GM21367 (cell line): ENCODE measurements at regions not wholly inside any gene's neighbourhood (a gene's known extent, or its start where the extent isn't known, plus 50 kb on each side); places are given as distances from the start of the nearest gene placed in this dataset.
"Not testable (repeated sequence)": the region's sequence is repeated elsewhere in the genome, so short reads cannot be mapped to it uniquely, and the experiment has no call there.

Experiments used
- ATAC-seq: cut with Tn5 transposase; IDR thresholded peaks from one replicate; pipeline ENCODE4 v1.9.1; 2021; ENCODE audit not compliant: unreplicated experiment

DNA sequence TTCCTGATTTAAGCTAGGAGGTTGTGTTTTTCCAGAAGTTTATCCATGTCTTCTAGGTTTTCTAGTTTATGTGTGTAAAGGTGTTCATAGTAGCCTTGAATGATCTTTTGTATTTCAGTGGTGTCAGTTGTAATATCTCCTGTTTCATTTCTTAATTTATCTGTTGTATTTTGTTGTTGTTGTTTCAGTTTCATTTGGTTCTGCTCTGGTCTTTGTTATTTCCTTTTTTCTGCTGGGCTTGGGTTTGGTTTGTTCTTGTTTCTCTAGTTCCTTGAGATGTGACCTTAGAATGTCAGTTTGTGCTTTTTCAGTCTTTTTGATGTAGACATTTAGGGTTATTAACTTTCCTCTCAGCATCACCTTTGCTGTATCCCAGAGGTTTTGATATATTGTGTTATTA is 62.8 kb downstream of the SCP2D1 start:
- not testable (repeated sequence) for ATAC-seq

DNA sequence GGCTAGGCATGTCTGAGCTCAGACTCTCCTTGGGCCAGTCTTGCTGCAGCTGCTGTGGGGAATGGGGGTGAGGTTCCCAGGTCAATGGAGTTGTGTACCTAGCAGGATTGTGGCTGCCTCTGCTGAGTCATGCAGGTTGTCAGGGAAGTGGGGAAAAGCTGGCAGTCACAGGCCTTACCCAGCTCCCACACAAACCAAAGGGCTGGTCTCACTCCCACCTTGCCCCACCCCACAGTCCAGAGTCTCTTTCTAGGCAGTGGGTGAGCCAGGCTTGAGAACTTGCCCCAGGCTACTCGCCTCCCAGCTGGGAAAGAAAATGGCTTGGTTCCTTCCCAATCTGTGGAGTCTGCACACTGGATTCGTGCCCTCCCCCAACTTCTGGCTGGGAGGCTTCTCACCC is 65.7 kb downstream of the SCP2D1 start:
- ATAC-seq = no peak

DNA sequence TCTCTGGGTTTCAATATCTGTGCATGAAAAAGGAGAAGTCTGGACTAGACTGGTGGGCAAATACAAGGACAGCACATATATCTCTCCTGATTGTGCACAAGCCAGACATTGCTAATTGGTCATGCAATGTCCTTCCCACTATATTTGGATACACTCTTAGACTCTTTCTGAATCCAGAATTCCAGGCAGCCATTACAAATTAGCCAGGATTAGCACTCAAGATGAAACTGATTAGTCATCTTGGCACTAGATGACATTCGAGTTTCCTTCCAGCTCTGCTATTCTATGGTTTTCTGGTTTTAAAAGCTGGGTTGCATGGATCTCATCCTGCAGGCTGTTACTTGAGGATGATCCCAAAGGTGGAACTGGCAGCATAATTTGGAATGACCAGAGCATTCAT is 73.2 kb downstream of the SCP2D1 start:
- ATAC-seq = no peak

DNA sequence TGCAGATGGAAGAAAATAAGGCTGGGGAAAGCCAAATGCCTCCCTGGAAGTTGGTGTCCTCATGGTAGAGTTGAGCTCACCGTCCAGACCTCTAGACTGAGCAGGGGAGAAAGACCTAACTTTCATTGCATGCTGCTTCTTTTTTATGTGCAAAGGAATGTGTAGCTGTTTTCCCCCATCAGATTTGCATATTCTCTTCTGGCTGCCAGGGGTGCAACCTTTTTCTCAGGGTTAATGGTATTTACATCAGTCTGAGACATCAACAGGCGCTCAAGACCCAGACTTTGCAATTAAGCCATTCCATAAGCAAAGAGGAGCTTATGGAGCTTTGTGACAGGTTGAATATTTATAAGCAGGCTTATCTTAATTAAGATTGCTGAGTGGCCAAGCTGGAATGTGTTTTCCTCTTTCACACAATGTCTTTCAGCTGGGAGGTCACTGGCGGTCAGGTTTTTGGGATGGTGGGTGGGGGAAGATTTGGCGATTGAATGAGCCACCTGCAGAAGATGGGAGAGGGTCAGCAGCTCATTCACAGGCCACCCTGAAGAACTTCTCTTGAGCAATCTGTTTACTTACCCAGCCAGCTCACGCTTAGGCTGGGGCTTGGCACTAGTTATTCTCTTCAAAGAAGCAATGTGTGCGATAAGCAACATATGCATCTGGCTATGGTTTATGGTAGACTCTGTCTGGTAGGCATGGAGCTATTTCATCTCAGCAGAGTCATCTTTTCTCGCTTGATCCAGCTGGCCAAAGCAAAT is 88.6 kb downstream of the SCP2D1 start:
- no peak for ATAC-seq

DNA sequence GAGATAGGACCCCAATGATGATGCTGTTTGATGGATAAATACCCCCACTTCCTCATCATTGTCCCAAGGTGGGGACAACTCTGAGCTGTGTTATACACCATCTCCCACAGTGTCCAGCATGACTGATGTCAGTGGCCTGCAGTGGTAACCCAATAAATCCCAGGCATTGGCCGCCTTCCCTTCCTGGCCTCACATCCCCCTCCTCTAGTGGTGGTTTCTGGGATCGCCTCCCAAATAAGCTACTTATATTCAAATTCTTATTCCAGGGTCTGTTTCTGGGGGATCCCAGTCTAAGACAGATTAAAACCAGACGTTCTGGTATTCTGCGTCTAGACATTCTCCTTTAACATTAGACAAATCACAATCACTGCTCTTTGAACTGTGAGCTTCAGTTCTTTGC is 90.6 kb downstream of the SCP2D1 start:
- no peak for ATAC-seq

DNA sequence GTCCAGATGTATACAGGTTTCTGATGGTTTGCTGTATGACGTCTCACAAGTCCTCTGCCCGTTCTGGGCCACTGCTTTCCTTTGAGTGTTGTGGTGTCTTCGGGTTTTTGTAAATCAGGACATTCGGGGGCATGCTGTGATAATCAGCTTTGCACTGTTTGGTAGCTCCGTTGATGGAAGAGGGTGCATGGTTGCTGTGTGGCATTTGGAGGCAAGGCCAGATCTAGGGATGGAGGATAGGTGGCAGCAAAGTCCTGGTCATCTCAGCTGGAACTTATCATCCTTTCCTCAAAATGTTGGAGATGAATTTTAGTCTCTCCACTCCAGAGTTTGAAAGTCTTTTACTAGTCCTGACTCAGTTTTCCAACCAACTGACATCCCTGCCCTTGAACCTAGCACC is 91.0 kb downstream of the SCP2D1 start:
- ATAC-seq = no peak

DNA sequence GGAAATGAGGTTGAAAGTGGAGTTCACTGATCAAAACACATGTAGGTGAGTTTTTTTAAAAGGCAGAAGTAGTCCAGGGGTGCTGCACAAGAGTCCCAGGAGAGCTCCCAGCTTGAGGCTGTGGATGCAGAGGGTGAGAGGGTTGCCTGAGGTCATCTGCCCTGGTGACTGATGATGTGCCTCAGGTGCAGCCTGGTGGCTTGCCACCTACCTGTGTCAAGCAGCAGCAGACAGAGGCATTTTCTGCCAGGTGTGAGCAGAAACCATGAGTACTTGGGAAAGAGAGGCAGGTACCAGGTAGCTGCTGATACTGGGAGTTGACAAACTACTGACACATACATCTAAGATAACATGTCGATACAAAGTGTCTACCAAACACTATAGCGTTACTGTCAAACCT is 92.5 kb downstream of the SCP2D1 start:
- ATAC-seq = no peak

DNA sequence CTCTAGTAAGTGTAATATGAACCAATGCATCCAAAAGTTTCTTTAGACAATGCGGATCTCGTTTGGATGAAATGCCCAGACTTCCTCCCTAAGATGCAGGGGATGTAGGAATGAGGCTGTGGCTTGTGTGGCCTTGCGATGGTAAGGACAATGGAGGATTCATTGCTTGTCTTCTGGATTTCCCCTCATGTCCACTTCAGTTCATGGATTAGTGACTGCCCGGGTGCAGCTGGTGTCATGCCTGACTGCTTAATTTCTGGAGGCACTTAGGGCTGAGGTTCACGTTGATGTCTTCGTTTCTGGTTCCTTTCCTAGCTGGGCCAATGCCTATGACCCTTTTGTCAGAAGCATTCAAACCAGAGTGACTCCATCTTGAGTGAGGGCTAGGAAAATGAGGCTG is 93.8 kb downstream of the SCP2D1 start:
- no peak for ATAC-seq

DNA sequence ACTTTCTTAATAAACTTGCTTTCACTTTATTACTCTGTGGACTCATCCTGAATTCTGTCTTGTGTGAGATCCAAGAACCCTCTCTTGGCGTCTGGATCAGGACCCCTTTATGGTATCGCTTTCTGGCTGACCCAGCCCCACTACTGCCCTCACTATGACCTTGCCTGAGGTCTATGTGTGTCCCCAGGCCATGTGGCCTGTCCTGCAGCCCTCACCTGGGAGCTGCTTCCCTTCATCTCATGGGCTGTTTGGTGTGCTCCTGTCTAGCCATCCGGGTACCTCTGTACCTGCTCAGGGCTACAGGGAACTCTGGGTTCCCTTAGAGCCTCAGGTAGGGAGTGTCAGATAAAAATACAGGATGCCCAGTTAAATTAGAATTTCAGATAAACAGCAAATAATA is 94.5 kb downstream of the SCP2D1 start:
- ATAC-seq = no peak

DNA sequence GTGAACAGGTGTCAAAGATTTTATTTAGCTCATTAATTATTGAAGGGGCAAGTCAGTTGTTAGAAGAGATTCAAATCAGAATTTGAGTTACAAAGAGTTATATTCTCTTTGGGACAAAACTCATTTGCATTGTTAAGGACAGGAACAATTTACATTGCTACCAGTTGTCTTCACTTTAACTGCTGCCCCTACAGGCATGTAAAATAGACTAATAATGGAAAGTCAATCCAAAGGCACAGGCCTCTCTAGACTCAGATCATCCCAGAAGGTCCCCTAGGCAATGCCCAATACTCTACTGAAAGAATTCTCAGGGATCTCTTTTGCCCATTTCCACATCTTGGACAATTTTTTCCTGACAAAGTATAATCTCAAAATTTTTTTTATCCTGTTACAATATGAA is 95.7 kb downstream of the SCP2D1 start:
- ATAC-seq = no peak

DNA sequence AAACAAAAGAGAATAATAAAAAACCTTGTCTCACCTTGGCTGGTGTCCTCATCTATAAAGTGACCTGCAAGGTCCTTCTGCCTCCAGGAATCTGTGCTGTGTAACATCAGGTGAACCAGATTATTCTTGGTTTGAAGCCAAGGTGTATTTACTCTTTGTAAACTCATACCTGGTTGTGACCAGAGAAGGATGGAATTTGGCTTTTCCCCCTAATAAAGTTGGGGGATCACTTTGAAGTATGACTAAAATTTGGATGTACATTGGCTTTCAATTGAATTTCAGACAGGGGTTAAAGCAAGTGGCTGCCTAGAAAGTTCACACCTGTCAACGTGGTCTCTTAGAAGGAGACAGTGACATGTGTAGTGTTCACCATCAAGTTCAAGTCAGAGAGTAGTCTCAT is 100.1 kb downstream of the SCP2D1 start:
- no peak for ATAC-seq

DNA sequence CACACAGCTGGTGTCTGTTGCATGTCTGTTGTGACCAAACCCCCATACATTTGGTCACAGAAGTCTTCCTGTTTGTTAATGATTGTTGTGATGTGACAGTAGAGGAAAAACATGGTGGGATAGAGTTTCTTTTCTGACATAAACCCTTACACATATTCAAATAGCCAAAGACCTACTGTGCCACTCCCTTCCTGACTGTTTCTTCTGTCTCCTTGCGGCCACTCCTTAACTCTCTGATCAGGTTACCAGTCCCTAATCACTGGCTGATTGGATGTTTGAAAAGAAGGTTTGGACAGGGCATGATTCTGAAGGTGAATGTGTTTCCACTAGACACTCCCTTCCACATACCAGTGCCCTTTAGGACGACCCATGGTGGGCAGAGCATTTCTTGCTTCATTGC is 101.2 kb downstream of the SCP2D1 start:
- no peak for ATAC-seq

DNA sequence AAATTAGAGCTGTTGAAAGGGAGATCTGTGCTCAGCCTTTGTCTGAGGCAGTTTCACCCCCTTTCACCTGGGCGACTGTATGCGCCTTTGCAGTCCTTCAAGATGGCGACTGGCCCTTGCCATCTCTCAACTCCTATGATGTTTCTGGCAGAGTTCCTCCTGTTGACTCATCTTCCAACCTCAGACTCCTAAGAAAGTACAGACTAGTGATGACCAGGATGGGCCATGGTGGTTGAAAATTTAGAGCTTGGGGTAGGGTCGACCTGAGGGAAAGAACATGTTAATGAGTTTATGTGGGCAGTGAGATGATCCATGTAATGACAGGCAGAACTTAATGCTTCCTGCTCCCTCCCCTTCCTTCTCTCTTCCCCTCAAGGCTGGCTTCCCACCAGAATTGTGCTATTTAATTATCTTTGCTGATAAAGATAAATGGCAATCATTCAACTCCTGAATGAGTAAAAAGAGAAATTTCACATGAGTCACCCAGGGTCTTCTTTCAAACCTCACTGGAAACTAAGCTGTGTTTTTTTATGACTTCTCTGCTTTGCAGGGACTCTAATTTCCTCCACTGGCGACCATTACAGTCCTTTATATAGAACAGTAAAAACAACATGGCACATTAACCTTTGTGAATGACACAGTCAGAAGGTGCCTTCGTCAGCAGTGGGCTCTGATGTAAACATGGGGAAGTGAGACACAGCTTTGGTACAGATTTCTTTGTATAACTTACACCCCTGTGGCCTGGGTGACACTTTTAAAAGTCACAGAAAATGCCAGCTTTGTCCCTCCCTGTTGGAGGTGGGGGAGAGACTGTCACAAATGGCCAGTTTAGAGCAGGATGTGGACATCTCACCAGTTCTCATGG is 103.5 kb downstream of the SCP2D1 start:
- ATAC-seq = no peak

DNA sequence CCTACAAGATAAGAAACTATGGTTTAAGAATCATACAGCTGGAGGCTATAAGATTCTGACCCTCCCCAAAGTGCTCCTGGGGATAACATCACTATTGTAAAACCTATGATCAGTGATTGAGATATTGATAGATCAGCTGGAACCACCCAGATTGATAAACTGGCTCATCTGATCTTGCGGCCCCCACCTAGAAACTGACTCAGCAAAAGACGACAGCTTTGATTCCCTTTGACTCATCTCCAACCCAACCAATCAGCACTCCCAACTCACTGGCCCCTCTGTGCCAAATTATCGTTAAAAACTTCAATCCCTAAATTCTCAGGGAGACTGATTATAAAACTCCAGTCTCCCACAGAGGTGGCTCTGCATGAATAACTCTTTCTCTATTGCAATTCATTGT is 106.4 kb downstream of the SCP2D1 start:
- no peak for ATAC-seq

DNA sequence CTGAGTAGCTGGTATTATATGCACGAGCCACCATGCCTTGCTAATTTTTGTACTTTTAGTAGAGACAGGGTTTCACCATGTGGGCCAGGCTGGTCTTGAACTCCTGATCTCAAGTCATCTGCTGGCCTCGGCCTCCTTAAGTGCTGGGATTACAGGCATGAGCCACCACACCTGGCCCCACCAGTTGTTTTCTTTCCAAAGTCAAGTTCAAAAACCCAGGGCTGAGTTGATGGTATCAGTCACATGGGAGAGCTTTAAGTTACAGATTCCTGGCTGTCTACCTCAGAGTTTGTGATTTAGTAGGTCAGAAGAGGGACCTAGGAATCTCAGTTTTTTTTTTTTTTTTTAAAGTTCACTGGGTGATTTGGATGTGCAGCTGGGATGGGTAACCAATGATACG is 107.7 kb downstream of the SCP2D1 start:
- no peak for ATAC-seq

DNA sequence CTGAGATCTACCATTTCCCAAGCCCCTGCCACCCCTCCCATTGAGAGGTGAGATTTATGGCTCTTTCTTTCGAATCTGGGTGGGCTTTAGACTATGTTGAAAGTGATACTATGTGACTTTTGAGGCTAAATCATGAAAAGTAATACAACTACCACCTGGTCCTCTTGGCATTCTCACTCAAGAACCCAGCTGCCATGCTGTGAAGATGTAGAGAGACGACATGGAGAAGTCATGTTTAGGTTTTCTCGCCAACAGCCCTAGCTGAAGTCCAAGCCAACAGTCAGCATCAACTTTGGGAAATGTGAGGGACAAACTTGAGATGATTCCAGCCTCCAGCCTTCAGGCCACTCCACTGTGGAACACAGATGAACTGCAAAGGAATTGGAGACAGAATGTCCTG is 108.7 kb downstream of the SCP2D1 start:
- no peak for ATAC-seq

DNA sequence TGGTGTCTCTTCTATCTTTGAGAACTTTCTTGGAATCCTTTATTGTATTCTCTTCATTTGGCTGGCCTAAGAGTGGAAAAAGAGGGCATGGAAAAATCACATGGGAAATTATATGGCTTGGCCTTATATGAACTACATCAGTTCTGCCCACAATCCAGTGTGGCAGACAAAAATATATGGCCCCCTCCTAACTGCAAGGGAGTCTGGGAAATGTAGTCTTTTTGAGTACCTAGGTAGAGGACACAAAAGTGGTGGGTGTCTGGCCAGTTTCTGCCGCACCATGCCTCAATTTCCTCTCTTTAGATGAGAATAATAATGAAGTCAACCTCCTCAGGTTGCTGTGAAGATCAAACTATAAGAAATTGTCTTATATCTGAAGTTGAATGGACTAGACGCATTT is 109.3 kb downstream of the SCP2D1 start:
- ATAC-seq = no peak

DNA sequence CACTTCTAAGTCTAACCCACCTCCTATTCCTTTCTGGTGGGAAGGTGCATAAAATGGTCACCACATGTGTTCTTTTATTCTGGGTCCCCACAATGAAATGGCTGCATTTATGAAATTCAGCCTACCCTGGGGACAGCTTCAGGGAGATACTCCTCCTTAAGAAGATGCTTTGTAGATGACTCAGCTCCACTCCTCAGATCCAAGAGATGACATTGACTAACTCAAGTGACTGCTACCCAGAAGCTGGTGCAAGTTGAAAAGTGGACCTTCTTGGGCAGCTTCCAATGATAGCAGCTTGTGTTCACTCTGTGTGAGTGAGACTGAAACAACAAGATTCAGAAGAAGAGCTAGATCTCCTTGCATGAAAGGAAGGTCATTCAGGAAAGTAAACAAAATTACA is 113.4 kb downstream of the SCP2D1 start:
- no peak for ATAC-seq

DNA sequence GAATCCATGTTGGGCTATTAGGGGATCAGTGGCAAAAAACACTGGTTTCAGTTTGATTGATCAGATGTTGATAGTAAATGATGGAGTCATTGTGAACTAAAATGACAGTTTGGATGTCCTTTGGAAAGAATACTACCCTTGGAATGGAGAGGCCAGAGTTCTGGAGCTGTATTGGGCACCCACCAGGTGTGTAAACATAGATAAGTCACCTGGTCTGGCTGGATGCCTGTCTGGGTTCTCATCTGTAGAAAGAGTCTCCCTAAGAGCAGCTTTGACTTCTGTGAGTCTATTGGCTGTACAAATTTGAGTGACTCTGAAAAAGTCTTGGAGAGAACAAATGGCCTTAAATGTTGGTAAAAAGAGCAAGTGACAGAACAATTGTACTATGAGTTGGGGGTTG is 115.0 kb downstream of the SCP2D1 start:
- ATAC-seq = no peak

DNA sequence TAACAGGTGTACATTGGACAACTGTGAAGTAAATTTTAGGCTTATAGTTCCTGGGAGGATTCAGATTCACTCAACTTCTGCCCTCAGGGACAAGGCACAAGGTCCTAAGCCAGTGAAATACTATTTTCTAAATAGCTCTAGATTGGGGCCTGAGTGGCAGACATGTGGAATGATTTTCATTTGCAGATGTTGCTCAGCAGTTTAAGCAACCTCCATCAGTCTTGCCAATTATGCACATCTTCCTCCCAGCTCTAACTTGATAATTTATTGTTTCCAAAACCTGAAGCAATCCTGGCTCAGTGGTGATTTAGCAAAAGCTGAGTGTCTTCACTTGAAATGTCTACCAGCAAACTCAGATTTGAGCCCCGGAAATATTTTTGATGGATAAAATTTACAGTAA is 116.2 kb downstream of the SCP2D1 start:
- ATAC-seq = no peak

DNA sequence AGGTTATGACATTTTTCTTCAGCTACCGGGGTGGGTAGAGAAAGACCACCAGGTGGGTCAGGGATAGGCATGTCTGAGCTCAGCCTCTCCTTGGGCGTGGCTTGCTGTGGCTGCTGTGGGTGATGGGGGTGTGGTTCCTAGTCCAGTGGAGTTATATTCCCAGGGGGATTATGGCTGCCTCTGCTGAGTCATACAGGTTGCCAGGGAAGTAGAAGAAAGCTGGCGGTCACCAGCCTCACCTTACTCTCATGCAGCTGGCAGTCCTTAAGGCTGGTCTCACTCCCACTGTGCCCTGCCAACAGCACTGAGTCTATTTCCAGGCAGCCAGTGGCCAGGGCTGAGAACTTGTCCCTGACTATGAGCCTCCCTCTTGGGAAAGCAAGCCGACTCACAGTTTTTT is 130.0 kb downstream of the SCP2D1 start:
- no peak for ATAC-seq

DNA sequence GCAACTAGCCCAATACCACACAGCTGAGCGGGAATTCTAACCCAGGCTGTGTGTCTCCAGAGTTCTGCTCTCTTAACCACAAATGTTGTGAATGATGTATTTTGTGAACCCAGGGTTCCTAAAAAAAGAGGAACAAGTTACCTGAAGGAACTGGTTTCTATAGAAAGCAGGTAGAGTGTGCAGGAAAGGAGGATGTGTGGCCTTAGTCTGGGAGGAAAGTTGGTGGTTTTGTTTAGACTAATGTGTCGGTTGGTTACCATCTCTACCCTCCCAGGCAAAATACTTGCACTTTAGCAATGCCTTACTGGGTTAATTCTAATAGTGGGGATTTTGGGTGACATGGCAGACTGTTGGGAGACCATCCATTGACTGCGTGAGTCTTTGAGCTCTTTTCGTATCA is 143.3 kb downstream of the SCP2D1 start:
- ATAC-seq = no peak

DNA sequence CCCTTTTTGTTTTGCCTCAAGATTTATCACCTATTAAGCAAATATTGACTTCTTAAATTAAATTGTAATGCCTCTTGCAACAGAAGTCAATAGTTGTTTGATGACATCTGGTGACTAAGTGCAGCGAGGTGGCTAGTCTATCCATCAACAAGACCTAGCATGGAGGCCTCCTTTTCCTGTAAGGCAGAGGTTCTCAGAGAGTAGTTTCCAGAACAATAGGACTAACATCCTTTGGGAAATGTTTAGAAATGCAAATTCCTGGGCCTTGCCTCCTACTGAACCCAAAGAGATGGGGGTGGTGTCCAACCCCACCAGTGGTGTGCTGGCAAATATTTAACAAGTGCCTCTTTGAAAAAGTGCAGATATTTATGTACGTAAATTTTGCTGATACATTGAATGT is 143.7 kb downstream of the SCP2D1 start:
- ATAC-seq = no peak
